ENCODE measurements at regions not wholly inside any gene's neighbourhood (a gene's known extent, or its start where the extent isn't known, plus 50 kb on each side); places are given as distances from the start of the nearest gene placed in this dataset.

- DNase-seq (ENCODE audit: low spot score), result no peak
Observed at GRCh38 chr20:52493171-52493721, 301.7 kb upstream of the ZFP64 start.

- no peak for DNase-seq (ENCODE audit: low spot score)
Observed at GRCh38 chr20:52490711-52491430, 299.3 kb upstream of the ZFP64 start.

GRCh38 chr20:52484438-52484837 is 292.9 kb upstream of the ZFP64 start:
- no peak for DNase-seq (ENCODE audit: low spot score)

- no peak for DNase-seq (ENCODE audit: low spot score)
Observed at GRCh38 chr20:52483382-52483781, 291.8 kb upstream of the ZFP64 start.

- DNase-seq (ENCODE audit: low spot score), result no peak
Observed at GRCh38 chr20:52482044-52482443, 290.5 kb upstream of the ZFP64 start.

GRCh38 chr20:52481443-52481842 is 289.9 kb upstream of the ZFP64 start:
- DNase-seq (ENCODE audit: low spot score), result no peak

- DNase-seq (ENCODE audit: low spot score), result no peak
Observed at GRCh38 chr20:52476074-52476750, 284.6 kb upstream of the ZFP64 start.

GRCh38 chr20:52473186-52473585 is 281.6 kb upstream of the ZFP64 start:
- DNase-seq (ENCODE audit: low spot score), result no peak

GRCh38 chr20:52470561-52470960 is 279.0 kb upstream of the ZFP64 start:
- no peak for DNase-seq (ENCODE audit: low spot score)

- no peak for DNase-seq (ENCODE audit: low spot score)
Observed at GRCh38 chr20:52469128-52469527, 277.5 kb upstream of the ZFP64 start.

- DNase-seq (ENCODE audit: low spot score), result no peak
Observed at GRCh38 chr20:52465991-52466390, 274.4 kb upstream of the ZFP64 start.

- DNase-seq (ENCODE audit: low spot score), result no peak
Observed at GRCh38 chr20:52461582-52461981, 270.0 kb upstream of the ZFP64 start.

GRCh38 chr20:52459150-52459549 is 267.6 kb upstream of the ZFP64 start:
- no peak for DNase-seq (ENCODE audit: low spot score)

GRCh38 chr20:52457826-52458225 is 266.2 kb upstream of the ZFP64 start:
- DNase-seq (ENCODE audit: low spot score), result no peak

- DNase-seq (ENCODE audit: low spot score), result no peak
Observed at GRCh38 chr20:52454660-52455059, 263.1 kb upstream of the ZFP64 start.

GRCh38 chr20:52448513-52449232 is 257.1 kb upstream of the ZFP64 start:
- no peak for DNase-seq (ENCODE audit: low spot score)

GRCh38 chr20:52447225-52447551 is 255.6 kb upstream of the ZFP64 start:
- no peak for DNase-seq (ENCODE audit: low spot score)

- no peak for DNase-seq (ENCODE audit: low spot score)
Observed at GRCh38 chr20:52446421-52447224, 255.0 kb upstream of the ZFP64 start.

- no peak for DNase-seq (ENCODE audit: low spot score)
Observed at GRCh38 chr20:52444455-52444854, 252.9 kb upstream of the ZFP64 start.

GRCh38 chr20:52443874-52444273 is 252.3 kb upstream of the ZFP64 start:
- DNase-seq (ENCODE audit: low spot score), result no peak

GRCh38 chr20:52441710-52442109 is 250.1 kb upstream of the ZFP64 start:
- DNase-seq (ENCODE audit: low spot score), result no peak

GRCh38 chr20:52439375-52439774 is 247.8 kb upstream of the ZFP64 start:
- DNase-seq (ENCODE audit: low spot score), result no peak

All from ureter (tissue), 1 donor.